ENCODE measurements at regions not wholly inside any gene's neighbourhood (a gene's known extent, or its start where the extent isn't known, plus 50 kb on each side); places are given as distances from the start of the nearest gene placed in this dataset.

DNA sequence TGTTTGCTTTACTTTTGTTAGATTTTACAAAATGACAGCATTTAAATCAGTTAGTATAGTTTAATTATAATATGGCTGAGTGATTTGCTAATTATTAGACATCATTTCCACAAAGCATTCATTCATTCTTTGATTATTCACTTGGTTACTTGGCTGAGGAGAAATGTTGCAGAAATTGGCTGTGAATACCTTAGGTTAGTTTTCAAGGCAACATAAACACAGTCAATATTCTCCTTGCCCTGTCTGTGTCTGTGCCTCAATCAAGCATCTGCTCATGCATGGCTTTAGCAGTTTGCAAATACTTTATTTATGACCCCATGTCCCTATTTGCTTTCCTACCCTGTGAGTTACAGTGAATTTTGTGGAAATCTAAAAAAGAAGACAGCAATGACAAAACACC is 718.3 kb downstream of the EPM2A start:
- Histone ChIP-seq H3K27me3 (no peaks in the 10 kb centered on the region), H3K4me1 (peaks cover 0 to 3% (median 0%) of the 10 kb centered on the region in 3 donors), H3K4me3 (no peak overlapping the region), H3K36me3 (no peaks in the 10 kb centered on the region), H3K27ac (no peak overlapping the region), H3K9me3 (no peaks in the 10 kb centered on the region)
- TF ChIP-seq POLR2AphosphoS5 (IDR thresholded peaks at IDR 0.05) (no peak), EP300 (IDR thresholded peaks at IDR 0.05) (no peak), CTCF (IDR thresholded peaks at IDR 0.05) (no peak), POLR2A (IDR thresholded peaks at IDR 0.05) (no peak)
- ATAC-seq: no peak

DNA sequence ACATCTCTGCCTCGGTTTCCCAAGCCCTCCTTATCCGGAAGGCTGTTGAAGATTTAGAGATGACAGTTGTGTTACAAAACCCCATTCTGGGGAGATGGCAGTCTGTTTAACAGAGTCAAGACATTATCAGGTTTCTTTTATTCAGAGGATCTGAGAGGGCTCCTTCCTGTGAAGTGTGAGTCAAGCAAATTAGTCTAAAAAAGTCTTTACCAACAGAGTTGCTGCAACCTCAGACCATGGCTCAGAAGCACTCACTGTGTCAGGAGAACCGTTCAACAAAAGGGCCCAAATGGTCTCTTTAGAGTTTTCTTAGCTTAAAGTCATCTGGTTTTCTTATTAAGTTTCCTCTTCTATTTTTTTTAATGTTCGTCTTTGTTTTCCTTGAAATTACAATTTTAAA is 717.8 kb downstream of the EPM2A start:
- WGBS, 2 donors (ENCODE audit: low coverage in 1 of 2): 48 to 89% methylated on average over 4 of the region's 4 CpGs
- Histone ChIP-seq H3K36me3 (no peaks in the 10 kb centered on the region), H3K27ac (no peak overlapping the region), H3K4me1 (peaks cover 0 to 3% (median 0%) of the 10 kb centered on the region in 3 donors), H3K4me3 (no peak overlapping the region), H3K27me3 (no peaks in the 10 kb centered on the region), H3K9me3 (no peaks in the 10 kb centered on the region)
- no peak for TF ChIP-seq CTCF (IDR thresholded peaks at IDR 0.05)
- no peak for TF ChIP-seq POLR2A (IDR thresholded peaks at IDR 0.05)
- TF ChIP-seq POLR2AphosphoS5 (IDR thresholded peaks at IDR 0.05): no peak
- no peak for TF ChIP-seq EP300 (IDR thresholded peaks at IDR 0.05)
- ATAC-seq: no peak

DNA sequence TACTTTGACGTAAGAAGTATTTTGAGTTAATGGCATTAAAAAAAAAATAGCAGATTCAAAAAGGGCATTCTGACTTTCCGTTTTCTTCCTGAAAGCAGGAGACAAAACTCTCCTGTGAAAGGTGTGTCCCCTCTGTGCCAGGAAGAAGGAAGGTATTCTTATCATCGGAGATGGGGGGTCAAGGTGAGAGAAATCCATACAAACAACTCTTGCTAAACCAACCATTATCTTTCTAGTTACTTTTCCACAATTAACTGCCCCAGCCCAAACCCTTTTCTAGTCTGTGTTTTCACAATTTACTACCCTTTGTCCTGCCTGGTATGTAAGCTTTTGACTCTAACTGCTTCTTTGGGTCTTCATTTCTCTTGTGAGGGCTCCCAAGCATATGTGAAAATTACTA is 717.3 kb downstream of the EPM2A start:
- WGBS, 2 donors (ENCODE audit: low coverage in 1 of 2): 67 to 92% methylated on average over 1 to 3 of the region's 3 CpGs
- Histone ChIP-seq H3K9me3 (no peaks in the 10 kb centered on the region), H3K4me3 (no peak overlapping the region), H3K27ac (no peak overlapping the region), H3K4me1 (peaks cover 0 to 3% (median 0%) of the 10 kb centered on the region in 3 donors), H3K27me3 (no peaks in the 10 kb centered on the region), H3K36me3 (no peaks in the 10 kb centered on the region)
- ATAC-seq: no peak
- no peak for TF ChIP-seq EP300 (IDR thresholded peaks at IDR 0.05)
- no peak for TF ChIP-seq CTCF (IDR thresholded peaks at IDR 0.05)
- no peak for TF ChIP-seq POLR2A (IDR thresholded peaks at IDR 0.05)
- no peak for TF ChIP-seq POLR2AphosphoS5 (IDR thresholded peaks at IDR 0.05)

DNA sequence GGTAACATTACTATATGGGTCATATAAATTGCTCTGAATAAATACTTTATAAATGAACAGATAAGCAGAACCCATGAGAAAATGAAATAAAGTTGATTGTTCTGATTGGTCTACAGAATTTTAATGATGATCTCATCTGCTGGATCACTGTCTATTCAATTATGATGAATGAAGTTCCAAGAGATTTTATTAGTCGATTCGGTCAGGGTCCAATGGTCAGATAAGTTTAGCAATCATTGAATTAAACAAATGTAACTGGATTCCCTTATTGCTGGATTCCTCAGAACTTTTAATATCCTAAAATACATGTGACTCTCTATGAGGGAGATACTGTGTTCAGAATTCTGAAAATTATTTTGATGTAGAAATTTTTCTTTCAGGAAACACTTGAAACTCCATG is 715.2 kb downstream of the EPM2A start:
- H3K27ac ChIP-seq: no peak overlapping the region
- TF ChIP-seq CTCF (IDR thresholded peaks at IDR 0.05) (no peak), EP300 (IDR thresholded peaks at IDR 0.05) (no peak), POLR2AphosphoS5 (IDR thresholded peaks at IDR 0.05) (no peak), POLR2A (IDR thresholded peaks at IDR 0.05) (no peak)
- ATAC-seq: no peak
- peaks cover 0 to 3% (median 0%) of the 10 kb centered on the region in 3 donors for H3K4me1 ChIP-seq
- WGBS, 2 donors (ENCODE audit: low coverage in 1 of 2): 96% methylated on average over 2 of the region's 2 CpGs; no CpG with 5 or more reads in 1 of the 2 donors
- H3K27me3 ChIP-seq: no peaks in the 10 kb centered on the region
- no peak overlapping the region for H3K4me3 ChIP-seq
- H3K9me3 ChIP-seq: no peaks in the 10 kb centered on the region
- no peaks in the 10 kb centered on the region for H3K36me3 ChIP-seq

DNA sequence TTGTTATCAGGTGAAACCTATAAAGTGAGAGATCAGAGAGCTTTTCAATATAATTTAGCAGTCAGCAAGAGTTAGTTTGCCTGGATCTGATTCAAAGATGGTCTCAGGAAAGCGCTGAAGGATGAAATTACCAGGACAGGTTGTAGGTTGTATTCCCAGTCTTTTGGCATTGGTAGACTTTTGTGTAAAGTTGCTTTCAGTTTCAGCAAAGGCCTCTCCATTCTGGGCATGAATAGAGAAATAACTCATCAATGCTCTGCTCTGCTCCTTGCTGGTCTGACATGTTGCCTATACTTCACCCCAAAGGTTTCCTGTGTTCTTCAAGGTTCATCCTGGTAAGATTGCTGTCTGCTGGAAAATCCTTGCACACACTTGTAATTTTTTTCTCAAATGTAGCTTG is 714.8 kb downstream of the EPM2A start:
- no peak overlapping the region for H3K27ac ChIP-seq
- no peaks in the 10 kb centered on the region for H3K27me3 ChIP-seq
- no peak overlapping the region for H3K4me3 ChIP-seq
- no peak for ATAC-seq
- WGBS, 2 donors (ENCODE audit: low coverage in 1 of 2): 100% methylated on average over 1 of the region's 1 CpG; no CpG with 5 or more reads in 1 of the 2 donors
- TF ChIP-seq POLR2AphosphoS5 (IDR thresholded peaks at IDR 0.05) (no peak), CTCF (IDR thresholded peaks at IDR 0.05) (no peak), POLR2A (IDR thresholded peaks at IDR 0.05) (no peak), EP300 (IDR thresholded peaks at IDR 0.05) (no peak)
- H3K9me3 ChIP-seq: no peaks in the 10 kb centered on the region
- H3K36me3 ChIP-seq: no peaks in the 10 kb centered on the region
- H3K4me1 ChIP-seq: peaks cover 0 to 3% (median 0%) of the 10 kb centered on the region in 3 donors

Data from gastroesophageal sphincter (tissue), 4 donors.